ENCODE measurements at regions not wholly inside any gene's neighbourhood (a gene's known extent, or its start where the extent isn't known, plus 50 kb on each side); places are given as distances from the start of the nearest gene placed in this dataset.

GRCh38 chr4:8779490-8779932, 92.1 kb downstream of the HMX1 start:
- TF ChIP-seq CTCF (IDR thresholded peaks at IDR 0.05), result no peak
- no peak for TF ChIP-seq POLR2AphosphoS5 (IDR thresholded peaks at IDR 0.05)
